ENCODE measurements at regions not wholly inside any gene's neighbourhood (a gene's known extent, or its start where the extent isn't known, plus 50 kb on each side); places are given as distances from the start of the nearest gene placed in this dataset.
"Not testable (repeated sequence)": the region's sequence is repeated elsewhere in the genome, so short reads cannot be mapped to it uniquely, and the experiment has no call there.

DNA sequence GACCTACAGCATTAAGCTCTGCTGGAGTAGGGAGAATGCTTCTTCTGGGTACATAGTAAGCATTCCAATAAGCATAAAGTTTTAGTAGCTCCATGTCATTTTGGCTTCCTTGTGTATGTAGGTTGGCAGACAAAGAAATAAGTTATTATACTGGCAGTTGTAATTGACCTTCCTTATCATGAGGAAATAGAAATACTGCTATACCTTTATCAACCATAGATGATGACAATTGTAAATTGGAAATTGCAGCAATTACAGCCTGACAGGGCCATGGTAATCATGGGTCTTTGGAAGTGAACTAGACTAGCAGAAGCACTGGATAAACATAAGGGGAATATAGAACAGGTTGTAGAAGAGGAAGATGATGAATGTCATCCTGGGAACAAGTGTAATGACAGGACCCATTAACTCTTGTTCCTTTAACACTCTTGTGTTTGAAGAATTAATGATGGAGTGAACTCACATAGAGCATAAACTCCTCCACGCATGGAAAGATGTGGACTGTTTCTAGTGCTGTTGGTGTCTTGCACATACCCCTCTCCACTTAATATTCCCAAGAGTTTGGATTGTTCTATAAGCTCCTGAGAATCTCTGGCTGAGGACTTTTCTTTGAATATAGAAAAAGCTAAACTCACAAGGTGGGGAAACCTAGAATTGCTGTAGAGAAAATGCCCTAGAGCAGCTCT lies 137.5 kb downstream of the OR4F15 start:
- TF ChIP-seq CTCF, POLR2AphosphoS5, POLR2A, EP300 (IDR thresholded peaks at IDR 0.05): not testable (repeated sequence)
